NT2/D1 (cell line): ENCODE measurements at regions not wholly inside any gene's neighbourhood (a gene's known extent, or its start where the extent isn't known, plus 50 kb on each side); places are given as distances from the start of the nearest gene placed in this dataset.

Experiments used
- SUZ12 ChIP-seq: IDR thresholded peaks from 2 replicates; pipeline ENCODE4 v1.6.1; 2011; ENCODE audit not compliant: insufficient read length, insufficient read depth; ENCODE audit errors: extremely low read depth
- YY1 ChIP-seq: IDR thresholded peaks from 2 replicates; pipeline ENCODE4 v1.6.1; 2011; ENCODE audit not compliant: insufficient read length, insufficient read depth

DNA sequence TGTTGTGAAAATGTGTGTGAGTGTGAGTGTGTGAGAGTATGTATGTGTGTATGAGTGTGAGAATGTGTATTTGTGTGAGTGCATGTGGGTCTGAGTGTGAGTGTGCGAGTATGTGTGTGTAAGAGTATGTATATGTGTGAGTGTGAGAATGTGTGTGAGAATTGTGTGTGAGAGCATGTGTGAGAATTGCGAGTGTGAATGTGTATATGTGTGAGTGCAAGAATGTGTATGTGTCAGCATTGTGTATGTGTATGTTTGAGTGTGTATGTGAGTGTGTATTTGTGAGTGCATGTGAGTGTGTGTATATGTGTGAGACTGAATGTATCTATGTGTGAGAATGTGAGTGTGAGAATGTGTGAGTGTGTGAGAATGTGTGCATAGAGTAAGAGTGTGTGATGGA, 72.0 kb upstream of the PCBD1 start:
- TF ChIP-seq YY1 (no peak), SUZ12 (no peak)
